GM10266 (cell line): ENCODE measurements at regions not wholly inside any gene's neighbourhood (a gene's known extent, or its start where the extent isn't known, plus 50 kb on each side); places are given as distances from the start of the nearest gene placed in this dataset.

Source experiments
- DNase-seq: peaks from one replicate; pipeline ENCODE4 v3.0.0; 2012; ENCODE audit errors: extremely low spot score
- TF ChIP-seq, protein P1 (sequence below): IDR thresholded peaks from 2 replicates; pipeline ENCODE4 v1.5.1; 2012; ENCODE audit warnings: mild to moderate bottlenecking, low read depth; ENCODE audit not compliant: control insufficient read depth, insufficient read depth; ENCODE audit errors: missing control alignments

DNA sequence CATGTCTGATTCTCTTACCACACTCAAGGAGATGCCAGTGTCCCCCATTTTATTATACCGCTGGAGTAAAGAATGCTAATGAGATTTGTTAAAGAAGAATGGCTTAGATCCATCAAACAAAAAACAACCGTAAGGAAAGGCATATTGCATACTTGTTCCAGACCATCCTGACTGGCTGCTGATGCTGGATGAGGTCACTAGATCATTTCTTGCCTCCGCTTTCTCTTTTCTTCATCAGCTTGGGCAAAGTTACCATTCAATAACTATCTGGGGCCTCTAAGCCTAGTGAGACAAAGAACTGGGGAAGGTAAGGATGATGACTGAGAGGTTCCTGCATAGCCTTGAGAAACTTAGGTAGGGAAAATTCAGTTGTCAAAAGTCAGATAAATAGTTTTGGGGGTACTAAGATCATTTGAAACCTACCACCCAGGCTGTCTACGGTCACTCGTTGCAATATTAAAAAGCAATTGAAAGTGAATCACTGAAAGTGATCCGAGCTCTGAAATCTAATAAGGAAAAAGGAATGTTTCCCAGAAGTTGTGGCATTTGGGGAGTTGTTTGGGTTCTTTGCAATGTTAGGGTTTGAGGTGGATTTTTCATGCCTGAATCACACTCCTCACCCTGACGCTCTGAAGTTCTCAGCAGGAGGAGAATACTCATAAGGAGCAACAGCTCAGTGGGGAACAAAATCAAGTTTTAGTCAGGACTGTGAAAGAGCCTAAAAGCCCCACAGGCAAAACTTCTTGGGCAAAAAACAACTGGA, 176.8 kb downstream of the HHIPL2 start:
- no peak for DNase-seq
- TF ChIP-seq, protein P1, sequence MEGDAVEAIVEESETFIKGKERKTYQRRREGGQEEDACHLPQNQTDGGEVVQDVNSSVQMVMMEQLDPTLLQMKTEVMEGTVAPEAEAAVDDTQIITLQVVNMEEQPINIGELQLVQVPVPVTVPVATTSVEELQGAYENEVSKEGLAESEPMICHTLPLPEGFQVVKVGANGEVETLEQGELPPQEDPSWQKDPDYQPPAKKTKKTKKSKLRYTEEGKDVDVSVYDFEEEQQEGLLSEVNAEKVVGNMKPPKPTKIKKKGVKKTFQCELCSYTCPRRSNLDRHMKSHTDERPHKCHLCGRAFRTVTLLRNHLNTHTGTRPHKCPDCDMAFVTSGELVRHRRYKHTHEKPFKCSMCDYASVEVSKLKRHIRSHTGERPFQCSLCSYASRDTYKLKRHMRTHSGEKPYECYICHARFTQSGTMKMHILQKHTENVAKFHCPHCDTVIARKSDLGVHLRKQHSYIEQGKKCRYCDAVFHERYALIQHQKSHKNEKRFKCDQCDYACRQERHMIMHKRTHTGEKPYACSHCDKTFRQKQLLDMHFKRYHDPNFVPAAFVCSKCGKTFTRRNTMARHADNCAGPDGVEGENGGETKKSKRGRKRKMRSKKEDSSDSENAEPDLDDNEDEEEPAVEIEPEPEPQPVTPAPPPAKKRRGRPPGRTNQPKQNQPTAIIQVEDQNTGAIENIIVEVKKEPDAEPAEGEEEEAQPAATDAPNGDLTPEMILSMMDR, result no peak

DNA sequence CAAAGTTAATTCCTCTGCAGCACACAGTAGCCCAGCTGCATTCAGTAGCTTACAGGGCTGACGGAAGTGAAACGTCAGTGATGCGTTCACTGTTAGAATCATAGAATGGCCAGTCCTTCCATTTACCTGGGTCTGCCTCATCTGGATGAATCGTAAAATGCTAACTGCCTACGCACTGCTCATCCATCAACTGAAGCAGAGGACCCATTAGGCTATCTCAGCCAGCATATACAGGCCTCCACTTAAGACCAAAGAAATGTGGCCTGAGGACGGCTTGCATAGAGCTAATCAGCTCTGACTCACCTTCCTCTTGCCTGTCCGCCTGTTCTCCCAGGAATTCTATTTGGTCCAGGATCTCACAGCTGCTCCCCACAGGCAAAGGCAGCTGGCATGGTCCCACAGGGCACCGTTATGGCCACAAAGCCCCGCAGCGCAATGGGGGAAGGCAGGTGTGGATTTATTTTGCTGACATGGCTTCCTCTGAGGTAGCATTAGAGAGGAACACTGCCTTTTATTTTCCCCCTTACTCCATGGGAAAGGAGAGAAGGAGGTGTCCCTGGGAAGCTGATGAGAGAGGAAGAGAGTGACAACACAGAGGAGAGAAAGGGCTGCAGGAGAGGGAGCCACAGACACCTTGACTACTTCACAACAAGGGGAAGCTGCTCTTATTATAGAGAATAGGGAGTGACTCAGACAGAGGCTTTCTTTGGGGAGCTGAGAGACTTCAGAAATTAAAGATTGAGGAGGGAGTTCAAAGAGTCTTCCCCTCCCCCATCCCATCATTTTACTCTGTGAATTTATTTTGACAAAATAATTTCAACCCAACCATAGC, 177.6 kb downstream of the HHIPL2 start:
- no peak for DNase-seq
- TF ChIP-seq, protein P1, result no peak

- no peak for DNase-seq
- TF ChIP-seq, protein P1, result no peak
These were observed 178.8 kb downstream of the HHIPL2 start for GRCh38 chr1:222369148-222369547.

- TF ChIP-seq, protein P1, result no peak
- DNase-seq, result no peak
These were observed 189.8 kb downstream of the HHIPL2 start for GRCh38 chr1:222358100-222358499.

DNA sequence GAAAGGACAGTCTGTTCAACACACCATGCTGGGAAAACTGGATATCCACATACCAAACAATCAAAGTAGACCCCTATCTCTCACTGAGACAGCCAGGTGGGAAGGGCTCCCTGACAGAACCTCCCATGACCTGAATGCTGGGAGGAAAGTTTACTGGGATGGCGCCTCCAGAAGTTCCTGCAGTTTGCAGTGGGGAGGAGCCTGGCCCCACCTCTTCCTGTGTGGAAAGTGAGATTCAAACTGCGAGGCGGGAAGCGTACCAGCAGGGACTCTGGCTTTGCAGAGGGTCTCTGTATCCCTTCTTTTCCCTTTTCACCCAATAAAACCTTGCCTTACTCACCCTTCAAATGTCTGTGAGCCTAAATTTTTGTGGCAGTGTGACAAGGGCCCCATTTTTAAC, 190.7 kb downstream of the HHIPL2 start:
- TF ChIP-seq, protein P1, result no peak
- no peak for DNase-seq

DNA sequence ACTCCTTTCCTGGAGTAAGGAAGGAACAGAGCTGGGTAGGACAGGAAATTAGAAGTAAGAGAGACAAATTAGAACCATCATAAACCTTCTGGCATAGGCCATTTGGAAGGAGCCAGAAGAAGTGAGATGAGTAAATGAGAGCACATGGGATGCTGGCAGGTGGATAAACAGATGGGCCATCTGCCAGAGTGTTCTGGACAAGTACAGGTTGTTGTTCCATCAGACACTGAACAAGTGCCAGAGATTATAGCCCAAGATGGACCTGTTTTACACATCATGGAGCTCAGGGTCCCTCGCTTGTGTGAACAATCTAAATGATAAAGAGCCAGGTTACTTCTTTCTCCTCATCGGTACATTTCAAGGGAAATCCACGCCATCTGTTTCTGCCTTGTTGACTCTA, 200.3 kb downstream of the HHIPL2 start:
- no peak for DNase-seq
- TF ChIP-seq, protein P1, result no peak

GRCh38 chr1:222346955-222347354, 200.9 kb downstream of the HHIPL2 start:
- no peak for DNase-seq
- TF ChIP-seq, protein P1, result no peak
